Omental fat pad (tissue), 3 donors: ENCODE measurements at regions not wholly inside any gene's neighbourhood (a gene's known extent, or its start where the extent isn't known, plus 50 kb on each side); places are given as distances from the start of the nearest gene placed in this dataset.

Experiments used
- ATAC-seq: fragments of 150-250 bp; one replicate; pipeline ENCODE4 v1.9.1; 2016; ENCODE audit warnings: mild to moderate bottlenecking, moderate library complexity; ENCODE audit not compliant: low FRiP score
- DNase-seq: peaks from one replicate; pipeline ENCODE4 v3.0.0-alpha.2; 2019; ENCODE audit warnings: low spot score
- CTCF ChIP-seq, 3 donors: fragments of 450-650 bp; IDR thresholded peaks; one replicate each; pipeline ENCODE4 v1.5.1; 2016 to 2017; ENCODE audit warnings: antibody characterized with exemption in 3 of 3, mild to moderate bottlenecking in 3 of 3, moderate library complexity in 2 of 3

- DNase-seq (no peak), ATAC-seq (peak; percentile 60)
- no peak for TF ChIP-seq CTCF (IDR thresholded peaks at IDR 0.05)
These were observed 481.9 kb downstream of the ARHGEF28 start for GRCh38 chr5:74107899-74108298.

GRCh38 chr5:74105126-74105780, 479.3 kb downstream of the ARHGEF28 start:
- DNase-seq (no peak), ATAC-seq (peak; percentile 31)
- TF ChIP-seq CTCF (IDR thresholded peaks at IDR 0.05), result no peak

GRCh38 chr5:74103131-74104023, 477.4 kb downstream of the ARHGEF28 start:
- ATAC-seq (no peak), DNase-seq (no peak)
- no peak for TF ChIP-seq CTCF (IDR thresholded peaks at IDR 0.05)

GRCh38 chr5:74100268-74100665, 474.3 kb downstream of the ARHGEF28 start:
- no peak for TF ChIP-seq CTCF (IDR thresholded peaks at IDR 0.05)
- no peak for DNase-seq
- ATAC-seq, result no peak

- DNase-seq, result no peak
- no peak for TF ChIP-seq CTCF (IDR thresholded peaks at IDR 0.05)
- no peak for ATAC-seq
These were observed 473.7 kb downstream of the ARHGEF28 start for GRCh38 chr5:74099538-74100267.

GRCh38 chr5:74098941-74099340, 472.9 kb downstream of the ARHGEF28 start:
- ATAC-seq, result no peak
- no peak for TF ChIP-seq CTCF (IDR thresholded peaks at IDR 0.05)
- no peak for DNase-seq
